GM23248 (cell line): ENCODE measurements at regions not wholly inside any gene's neighbourhood (a gene's known extent, or its start where the extent isn't known, plus 50 kb on each side); places are given as distances from the start of the nearest gene placed in this dataset.
"Not testable (repeated sequence)": the region's sequence is repeated elsewhere in the genome, so short reads cannot be mapped to it uniquely, and the experiment has no call there.

Source experiments
- DNase-seq: peaks from one replicate; pipeline ENCODE4 v3.0.0-alpha.2; 2015
- H2AFZ ChIP-seq: fragments of 200-600 bp; sonication (generic); 2 replicates; pipeline ENCODE4 v1.6.1; 2016; ENCODE audit warnings: antibody characterized with exemption
- H3F3A ChIP-seq: fragments of 200-600 bp; sonication (generic); 2 replicates; pipeline ENCODE4 v1.6.1; 2016; ENCODE audit warnings: mild to moderate bottlenecking, antibody characterized with exemption, mixed run types; ENCODE audit not compliant: insufficient read depth
- H3K27ac ChIP-seq: fragments of 200-600 bp; sonication (generic); 2 replicates; pipeline ENCODE4 v1.5.1; 2016; ENCODE audit warnings: mild to moderate bottlenecking
- H3K27me3 ChIP-seq: fragments of 200-600 bp; sonication (generic); replicated peaks from 2 replicates; pipeline ENCODE4 v1.6.1; 2016; ENCODE audit warnings: mild to moderate bottlenecking; ENCODE audit not compliant: insufficient read depth
- H3K36me3 ChIP-seq: fragments of 200-600 bp; sonication (generic); 2 replicates; pipeline ENCODE4 v1.6.1; 2016; ENCODE audit warnings: low read depth, mild to moderate bottlenecking
- H3K4me1 ChIP-seq: fragments of 200-600 bp; sonication (generic); 2 replicates; pipeline ENCODE4 v1.6.1; 2016; ENCODE audit warnings: mild to moderate bottlenecking; ENCODE audit not compliant: insufficient read depth
- H3K4me2 ChIP-seq: fragments of 200-600 bp; sonication (generic); one replicate; pipeline ENCODE4 v1.6.1; 2016; ENCODE audit warnings: mild to moderate bottlenecking; ENCODE audit not compliant: unreplicated experiment
- H3K4me3 ChIP-seq: fragments of 200-600 bp; sonication (generic); 2 replicates; pipeline ENCODE4 v1.5.1; 2016; ENCODE audit warnings: mild to moderate bottlenecking
- H3K79me2 ChIP-seq: fragments of 200-600 bp; sonication (generic); 2 replicates; pipeline ENCODE4 v1.6.1; 2016; ENCODE audit warnings: mild to moderate bottlenecking; ENCODE audit not compliant: insufficient read depth
- H3K9ac ChIP-seq: fragments of 200-600 bp; sonication (generic); 2 replicates; pipeline ENCODE4 v1.6.1; 2016; ENCODE audit warnings: mild to moderate bottlenecking
- H3K9me2 ChIP-seq: fragments of 200-600 bp; sonication (generic); 2 replicates; pipeline ENCODE4 v1.6.1; 2016; ENCODE audit warnings: mixed run types, mild to moderate bottlenecking, moderate library complexity; ENCODE audit not compliant: insufficient read depth
- H3K9me3 ChIP-seq: fragments of 200-600 bp; sonication (generic); one replicate; pipeline ENCODE4 v1.6.1; 2017; ENCODE audit warnings: low read depth
- H4K20me1 ChIP-seq: fragments of 200-600 bp; sonication (generic); 2 replicates; pipeline ENCODE4 v1.6.0; 2016; ENCODE audit not compliant: insufficient read depth
- EZH2 ChIP-seq: fragments of 200-600 bp; sonication (generic); IDR thresholded peaks from 2 replicates; pipeline ENCODE4 v1.6.1; 2018; ENCODE audit warnings: antibody characterized with exemption, mild to moderate bottlenecking; ENCODE audit not compliant: insufficient read depth, poor library complexity, severe bottlenecking
- EZH2phosphoT487 ChIP-seq: fragments of 200-600 bp; sonication (generic); IDR thresholded peaks from 2 replicates; pipeline ENCODE4 v1.6.1; 2018; ENCODE audit warnings: antibody characterized with exemption, moderate library complexity, mild to moderate bottlenecking, low read depth; ENCODE audit not compliant: insufficient read depth
- WGBS, 2 experiments: methylation state at CpG; one replicate each; pipeline ENCODE4 v1.1.6; 2015 to 2017; ENCODE audit warnings: low lambda C conversion rate in 2 of 2, low coverage in 1 of 2; ENCODE audit errors: missing lambda C conversion rate in 2 of 2; 5-methylcytosine and 5-hydroxymethylcytosine counted together
- in situ Hi-C: fragments of 300-500 bp; cut with MboI; formaldehyde crosslinking; loops from 2 replicates; pipeline ENCODE4 v1.15.0; 2020

- H3K27ac ChIP-seq: no peak overlapping the region
- H3F3A ChIP-seq: no peaks in the 10 kb centered on the region
- no peaks in the 10 kb centered on the region for H3K79me2 ChIP-seq
- H4K20me1 ChIP-seq: no peaks in the 10 kb centered on the region
- H3K9me2 ChIP-seq: no peaks in the 10 kb centered on the region
- in situ Hi-C loops: no loop called here
- H2AFZ ChIP-seq: no peak overlapping the region
- 11 to 16% methylated on average over 2 of the region's 2 CpGs for WGBS, 2 experiments
- no peak overlapping the region for H3K4me2 ChIP-seq
- TF ChIP-seq EZH2phosphoT487 (no peak), EZH2 (no peak)
- H3K4me3 ChIP-seq: no peak overlapping the region
- no peaks in the 10 kb centered on the region for H3K36me3 ChIP-seq
- H3K27me3 ChIP-seq: no peaks in the 10 kb centered on the region
- H3K9ac ChIP-seq: no peak overlapping the region
- DNase-seq: peak; percentile 1
- no peaks in the 10 kb centered on the region for H3K9me3 ChIP-seq
- H3K4me1 ChIP-seq: no peaks in the 10 kb centered on the region
Observed at GRCh38 chr3:5349343-5349742, 161.8 kb downstream of the EDEM1 start.

- Histone ChIP-seq H3K4me3 (no peak overlapping the region), H3K9me3 (no peaks in the 10 kb centered on the region)
Observed at GRCh38 chr3:5357089-5357488, 169.6 kb downstream of the EDEM1 start.

GRCh38 chr3:5358911-5359310 lies 171.4 kb downstream of the EDEM1 start:
- Histone ChIP-seq H2AFZ (no peak overlapping the region), H3K79me2 (no peaks in the 10 kb centered on the region), H3K4me1 (no peaks in the 10 kb centered on the region), H3F3A (no peaks in the 10 kb centered on the region), H3K36me3 (no peaks in the 10 kb centered on the region), H3K9me3 (no peaks in the 10 kb centered on the region), H3K9me2 (no peaks in the 10 kb centered on the region), H3K9ac (no peak overlapping the region), H3K4me2 (no peak overlapping the region), H4K20me1 (no peaks in the 10 kb centered on the region), H3K4me3 (no peak overlapping the region), H3K27ac (no peak overlapping the region), H3K27me3 (no peaks in the 10 kb centered on the region)
- DNase-seq: no peak
- in situ Hi-C loops: no loop called here
- TF ChIP-seq EZH2phosphoT487 (no peak), EZH2 (no peak)
- 39 to 49% methylated on average over 1 of the region's 1 CpG for WGBS, 2 experiments

More at GRCh38 chr3:5357089-5357488, 169.6 kb downstream of the EDEM1 start:
- Histone ChIP-seq H3K79me2 (no peaks in the 10 kb centered on the region), H3K27me3 (no peaks in the 10 kb centered on the region), H3K27ac (no peak overlapping the region), H4K20me1 (no peaks in the 10 kb centered on the region), H3K4me1 (no peaks in the 10 kb centered on the region), H3K36me3 (no peaks in the 10 kb centered on the region), H3K9ac (no peak overlapping the region), H3F3A (no peaks in the 10 kb centered on the region), H3K9me2 (no peaks in the 10 kb centered on the region), H3K4me2 (no peak overlapping the region), H2AFZ (no peak overlapping the region)
- DNase-seq: no peak
- in situ Hi-C loops: no loop called here
- 0% methylated on average over 1 of the region's 1 CpG for WGBS, 2 experiments
- TF ChIP-seq EZH2 (no peak), EZH2phosphoT487 (no peak)

GRCh38 chr3:5360453-5360852 lies 172.9 kb downstream of the EDEM1 start:
- no peak for DNase-seq
- WGBS, 2 experiments: 33 to 36% methylated on average over 3 of the region's 3 CpGs
- TF ChIP-seq EZH2: no peak
- no peak for TF ChIP-seq EZH2phosphoT487

GRCh38 chr3:5366746-5367145 lies 179.2 kb downstream of the EDEM1 start:
- H3K9ac ChIP-seq: no peak overlapping the region
- no peaks in the 10 kb centered on the region for H3K9me3 ChIP-seq
- no peak overlapping the region for H3K4me2 ChIP-seq
- H3K27ac ChIP-seq: no peak overlapping the region
- no peaks in the 10 kb centered on the region for H3K27me3 ChIP-seq
- no peaks in the 10 kb centered on the region for H4K20me1 ChIP-seq
- no peak for DNase-seq
- in situ Hi-C loops: no loop called here
- H3K9me2 ChIP-seq: no peaks in the 10 kb centered on the region
- no peaks in the 10 kb centered on the region for H3K79me2 ChIP-seq
- no peak overlapping the region for H3K4me3 ChIP-seq
- no peaks in the 10 kb centered on the region for H3K36me3 ChIP-seq
- no peaks in the 10 kb centered on the region for H3K4me1 ChIP-seq
- no peak overlapping the region for H2AFZ ChIP-seq
- TF ChIP-seq EZH2: no peak
- no peak for TF ChIP-seq EZH2phosphoT487
- no peaks in the 10 kb centered on the region for H3F3A ChIP-seq

More at GRCh38 chr3:5360453-5360852, 172.9 kb downstream of the EDEM1 start:
- H3K9me3 ChIP-seq: no peaks in the 10 kb centered on the region
- H3K4me3 ChIP-seq: no peak overlapping the region
- H3K9ac ChIP-seq: no peak overlapping the region
- H3K4me1 ChIP-seq: no peaks in the 10 kb centered on the region
- in situ Hi-C loops: no loop called here
- H4K20me1 ChIP-seq: no peaks in the 10 kb centered on the region
- H3K27me3 ChIP-seq: no peaks in the 10 kb centered on the region
- no peak overlapping the region for H3K27ac ChIP-seq
- H3K36me3 ChIP-seq: no peaks in the 10 kb centered on the region
- H2AFZ ChIP-seq: no peak overlapping the region
- no peak overlapping the region for H3K4me2 ChIP-seq
- H3K9me2 ChIP-seq: no peaks in the 10 kb centered on the region
- H3F3A ChIP-seq: no peaks in the 10 kb centered on the region
- no peaks in the 10 kb centered on the region for H3K79me2 ChIP-seq

- H3K9ac ChIP-seq, H3K27me3 ChIP-seq, H3F3A ChIP-seq, DNase-seq, H3K4me1 ChIP-seq, H2AFZ ChIP-seq, H3K9me3 ChIP-seq, H3K4me3 ChIP-seq, H4K20me1 ChIP-seq, H3K36me3 ChIP-seq, in situ Hi-C loops, H3K27ac ChIP-seq, H3K79me2 ChIP-seq, H3K9me2 ChIP-seq, H3K4me2 ChIP-seq: not testable (repeated sequence)
- 83 to 92% methylated on average over 2 of the region's 2 CpGs for WGBS, 2 experiments
Observed at GRCh38 chr3:5371555-5371954, 184.0 kb downstream of the EDEM1 start.
